Endothelial cell of umbilical vein (primary cell): ENCODE measurements at regions not wholly inside any gene's neighbourhood (a gene's known extent, or its start where the extent isn't known, plus 50 kb on each side); places are given as distances from the start of the nearest gene placed in this dataset.

ENCODE experiments used
- BruUV-seq: library from RNA; stranded (reverse); fragments of 400-500 nt; replicated peaks from 2 replicates; lab custom pipeline; 2021; lab: Mats Ljungman, UMichigan
- CTCF ChIA-PET: fragments of 300-600, 350-600 bp; sonication (Branson Sonifier 250); formaldehyde crosslinking; loops from one replicate; lab custom pipeline; 2021; ENCODE audit warnings: antibody characterized with exemption, inconsistent platforms; lab: Charles Lee
- POLR2A ChIA-PET: fragments of 300-600, 350-600 bp; sonication (Branson Sonifier 250); formaldehyde crosslinking; loops from one replicate; lab custom pipeline; 2021; ENCODE audit warnings: antibody characterized with exemption, inconsistent platforms; lab: Charles Lee
- DNase-seq: peaks from one replicate; pipeline ENCODE4 v3.0.0-alpha.2; 2011; ENCODE audit warnings: low read depth, low spot score
- FAIRE-seq: peaks from 2 replicates; lab custom pipeline; 2011; peaks lifted over from hg19 to GRCh38; lab: Jason Lieb, UNC
- H2AFZ ChIP-seq: 2 replicates; pipeline ENCODE4 v1.6.0; 2012; ENCODE audit warnings: low read depth, low read length, control low read depth, inconsistent platforms
- H3K27ac ChIP-seq: 2 replicates; pipeline ENCODE4 v1.5.1; 2011; ENCODE audit warnings: low read depth, mild to moderate bottlenecking, control low read depth, low read length, moderate library complexity; ENCODE audit not compliant: insufficient read depth
- H3K27me3 ChIP-seq, 2 experiments: 2 replicates each; pipeline versions ENCODE4 v1.6.0 to v1.6.1; 2011; ENCODE audit warnings: low read length in 2 of 2, mixed read lengths in 1 of 2; ENCODE audit not compliant: control insufficient read depth in 2 of 2, insufficient read depth in 2 of 2
- H3K36me3 ChIP-seq, 2 experiments: 2 replicates in 1 of 2; 3 replicates in 1 of 2; pipeline ENCODE4 v1.5.1; 2011; ENCODE audit warnings: low read length in 2 of 2, mild to moderate bottlenecking in 1 of 2, moderate library complexity in 1 of 2; ENCODE audit not compliant: control insufficient read depth in 2 of 2, insufficient read depth in 2 of 2; ENCODE audit errors: extremely low read depth in 1 of 2
- H3K4me1 ChIP-seq: 3 replicates; pipeline ENCODE4 v1.5.1; 2011; ENCODE audit warnings: mild to moderate bottlenecking, low read length; ENCODE audit not compliant: control insufficient read depth, insufficient read depth; ENCODE audit errors: extremely low read depth
- H3K4me2 ChIP-seq: 2 replicates; pipeline ENCODE4 v1.6.1; 2011; ENCODE audit warnings: low read length, control low read depth, mixed read lengths; ENCODE audit not compliant: insufficient read depth
- H3K4me3 ChIP-seq, 3 experiments: fragments of 200-600 bp in 1 of 3; sonication (generic), shearing (Covaris generic) in 1 of 3; replicated peaks in 1 of 3; 2 replicates each; pipeline ENCODE4 v1.5.1; 2011 to 2016; ENCODE audit warnings: control low read depth in 3 of 3, low read length in 3 of 3, mild to moderate bottlenecking in 2 of 3, inconsistent platforms in 1 of 3, low read depth in 1 of 3, moderate library complexity in 1 of 3; ENCODE audit not compliant: insufficient read depth in 1 of 3
- H3K79me2 ChIP-seq: 2 replicates; pipeline ENCODE4 v1.6.0; 2012; ENCODE audit warnings: low read length, inconsistent platforms; ENCODE audit not compliant: control insufficient read depth, insufficient read depth
- H3K9ac ChIP-seq: replicated peaks from 2 replicates; pipeline ENCODE3; 2011; ENCODE audit warnings: low read length, control low read depth; ENCODE audit not compliant: insufficient read depth; ENCODE audit errors: extremely low read depth
- H3K9me1 ChIP-seq: replicated peaks from 3 replicates; pipeline ENCODE4 v1.6.0; 2011; ENCODE audit warnings: mild to moderate bottlenecking, low read length; ENCODE audit not compliant: control insufficient read depth, insufficient read depth; ENCODE audit errors: extremely low read depth
- H3K9me3 ChIP-seq: replicated peaks from 2 replicates; pipeline ENCODE4 v1.5.1; 2012; ENCODE audit warnings: low read length, inconsistent platforms; ENCODE audit not compliant: control insufficient read depth, insufficient read depth
- H4K20me1 ChIP-seq: replicated peaks from 2 replicates; pipeline ENCODE3; 2011; ENCODE audit warnings: mild to moderate bottlenecking, low read length; ENCODE audit not compliant: control insufficient read depth, insufficient read depth; ENCODE audit errors: extremely low read depth
- EZH2 ChIP-seq: IDR thresholded peaks from 2 replicates; pipeline ENCODE4 v1.6.1; 2012; ENCODE audit warnings: borderline replicate concordance, low read depth, mild to moderate bottlenecking, moderate library complexity, low read length, inconsistent platforms; ENCODE audit not compliant: severe bottlenecking
- FOS ChIP-seq: IDR thresholded peaks from 2 replicates; pipeline ENCODE4 v1.6.1; 2011; ENCODE audit warnings: mild to moderate bottlenecking, low read length, moderate library complexity, borderline replicate concordance; ENCODE audit not compliant: insufficient read depth
- GATA2 ChIP-seq: IDR thresholded peaks from 2 replicates; pipeline ENCODE4 v1.7.0; 2011; ENCODE audit warnings: low read depth, mild to moderate bottlenecking, moderate library complexity, mixed read lengths, low read length; ENCODE audit not compliant: insufficient read length, insufficient read depth
- JUN ChIP-seq: IDR thresholded peaks from 2 replicates; pipeline ENCODE4 v1.6.1; 2011; ENCODE audit warnings: borderline replicate concordance, low read depth; ENCODE audit not compliant: insufficient read length, insufficient read depth
- MYC ChIP-seq: IDR thresholded peaks from one replicate; pipeline ENCODE4 v1.6.1; 2011; ENCODE audit warnings: mild to moderate bottlenecking, low read depth, low read length
- POLR2A ChIP-seq: IDR thresholded peaks from 2 replicates; pipeline ENCODE4 v1.6.1; 2012; ENCODE audit warnings: low read depth, mild to moderate bottlenecking, control low read depth, low read length
- POLR2AphosphoS5 ChIP-seq: IDR thresholded peaks from 2 replicates; pipeline ENCODE4 v1.6.1; 2012; ENCODE audit warnings: low read depth, mild to moderate bottlenecking, control low read depth, low read length, moderate library complexity; ENCODE audit not compliant: insufficient read depth
- dilution Hi-C: fragments of 300-500 bp; cut with MboI; formaldehyde crosslinking; loops from one replicate; pipeline ENCODE4 v1.15.0; 2019; ENCODE audit warnings: low sequenced_read_pairs; ENCODE audit not compliant: extremely low pct_ligation_motif_present
- intact Hi-C: fragments of 100-400 bp; cut with micrococcal nuclease; formaldehyde crosslinking; loops from one replicate; pipeline ENCODE4 v1.10.0; 2022
- TF ChIP-seq, protein P1 (sequence below): IDR thresholded peaks from 2 replicates; pipeline ENCODE4 v1.6.1; 2011; ENCODE audit not compliant: insufficient read depth, insufficient read length
- TF ChIP-seq, protein P2 (sequence below), 2 donors: IDR thresholded peaks; 1 replicate in 1 of 2; 2 replicates in 1 of 2; pipeline ENCODE4 v1.5.1; 2011; ENCODE audit warnings: low read length in 2 of 2, mild to moderate bottlenecking in 2 of 2, moderate library complexity in 2 of 2, control low read depth in 1 of 2, inconsistent platforms in 1 of 2, low read depth in 1 of 2; ENCODE audit not compliant: insufficient read depth in 1 of 2; ENCODE audit errors: extremely low read depth in 1 of 2

DNA sequence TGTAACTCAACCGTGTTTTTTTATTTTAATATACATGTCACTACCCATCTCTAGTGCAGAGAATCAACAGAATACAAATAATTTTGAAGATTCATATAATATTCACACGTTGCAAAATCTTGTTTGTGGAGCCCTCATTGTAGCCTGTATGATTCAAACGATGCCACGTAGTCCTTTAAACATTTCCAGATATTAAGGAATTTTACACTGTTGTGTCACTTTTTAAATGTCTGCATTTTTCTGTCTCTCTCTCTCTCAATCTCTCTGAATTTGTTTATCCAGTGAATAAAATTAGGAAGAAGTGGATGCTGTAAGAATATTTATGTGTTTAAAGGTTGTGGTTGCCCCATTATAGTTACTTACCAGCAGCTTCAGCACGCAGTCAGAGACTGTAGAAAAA, 262.0 kb downstream of the PAX1 start:
- no peak overlapping the region for H3K4me3 ChIP-seq
- FAIRE-seq (no peak), DNase-seq (no peak)
- peaks cover 2% of the 10 kb centered on the region for H3K9me3 ChIP-seq
- CTCF ChIA-PET, result no interaction called here
- H3K79me2 ChIP-seq, result no peaks in the 10 kb centered on the region
- no peak overlapping the region for H2AFZ ChIP-seq
- TF ChIP-seq MYC (no peak), POLR2AphosphoS5 (no peak), POLR2A (no peak), JUN (no peak), GATA2 (no peak), EZH2 (no peak), FOS (no peak)
- TF ChIP-seq, protein P1, sequence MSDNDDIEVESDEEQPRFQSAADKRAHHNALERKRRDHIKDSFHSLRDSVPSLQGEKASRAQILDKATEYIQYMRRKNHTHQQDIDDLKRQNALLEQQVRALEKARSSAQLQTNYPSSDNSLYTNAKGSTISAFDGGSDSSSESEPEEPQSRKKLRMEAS, result no peak
- TF ChIP-seq, protein P2, sequence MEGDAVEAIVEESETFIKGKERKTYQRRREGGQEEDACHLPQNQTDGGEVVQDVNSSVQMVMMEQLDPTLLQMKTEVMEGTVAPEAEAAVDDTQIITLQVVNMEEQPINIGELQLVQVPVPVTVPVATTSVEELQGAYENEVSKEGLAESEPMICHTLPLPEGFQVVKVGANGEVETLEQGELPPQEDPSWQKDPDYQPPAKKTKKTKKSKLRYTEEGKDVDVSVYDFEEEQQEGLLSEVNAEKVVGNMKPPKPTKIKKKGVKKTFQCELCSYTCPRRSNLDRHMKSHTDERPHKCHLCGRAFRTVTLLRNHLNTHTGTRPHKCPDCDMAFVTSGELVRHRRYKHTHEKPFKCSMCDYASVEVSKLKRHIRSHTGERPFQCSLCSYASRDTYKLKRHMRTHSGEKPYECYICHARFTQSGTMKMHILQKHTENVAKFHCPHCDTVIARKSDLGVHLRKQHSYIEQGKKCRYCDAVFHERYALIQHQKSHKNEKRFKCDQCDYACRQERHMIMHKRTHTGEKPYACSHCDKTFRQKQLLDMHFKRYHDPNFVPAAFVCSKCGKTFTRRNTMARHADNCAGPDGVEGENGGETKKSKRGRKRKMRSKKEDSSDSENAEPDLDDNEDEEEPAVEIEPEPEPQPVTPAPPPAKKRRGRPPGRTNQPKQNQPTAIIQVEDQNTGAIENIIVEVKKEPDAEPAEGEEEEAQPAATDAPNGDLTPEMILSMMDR (IDR thresholded peaks at IDR 0.05; ENCODE audit: extremely low read depth in 1 of 2, insufficient read depth in 1 of 2, low read depth in 1 of 2, low read length in 2 of 2), result no peak
- no TSS peak for BruUV-seq
- no peaks in the 10 kb centered on the region for H3K27me3 ChIP-seq
- H3K9me1 ChIP-seq, result no peaks in the 10 kb centered on the region
- POLR2A ChIA-PET, result no interaction called here
- no peaks in the 10 kb centered on the region for H3K4me1 ChIP-seq
- H3K4me2 ChIP-seq, result no peak overlapping the region
- dilution Hi-C loops, result no loop called here
- intact Hi-C loops, result no loop called here
- H4K20me1 ChIP-seq, result no peaks in the 10 kb centered on the region
- no peak overlapping the region for H3K9ac ChIP-seq
- no peak overlapping the region for H3K27ac ChIP-seq
- H3K36me3 ChIP-seq, result no peaks in the 10 kb centered on the region
